GM21529 (cell line): ENCODE measurements at regions not wholly inside any gene's neighbourhood (a gene's known extent, or its start where the extent isn't known, plus 50 kb on each side); places are given as distances from the start of the nearest gene placed in this dataset.
"Not testable (repeated sequence)": the region's sequence is repeated elsewhere in the genome, so short reads cannot be mapped to it uniquely, and the experiment has no call there.

ENCODE experiments used
- ATAC-seq: cut with Tn5 transposase; IDR thresholded peaks from one replicate; pipeline ENCODE4 v1.9.1; 2021; ENCODE audit not compliant: unreplicated experiment

- no peak for ATAC-seq
Measured at GRCh38 chr14:97129639-97130038, 332.5 kb downstream of the VRK1 start.

GRCh38 chr14:97135847-97136246 lies 338.7 kb downstream of the VRK1 start:
- ATAC-seq: not testable (repeated sequence)

- no peak for ATAC-seq
Measured at GRCh38 chr14:97137705-97138104, 340.5 kb downstream of the VRK1 start.

GRCh38 chr14:97138801-97139200 lies 341.6 kb downstream of the VRK1 start:
- no peak for ATAC-seq

- ATAC-seq: no peak
Measured at GRCh38 chr14:97143011-97143410, 345.8 kb downstream of the VRK1 start.

- no peak for ATAC-seq
Measured at GRCh38 chr14:97143456-97143855, 346.3 kb downstream of the VRK1 start.

GRCh38 chr14:97148021-97148420 lies 350.8 kb downstream of the VRK1 start:
- not testable (repeated sequence) for ATAC-seq

- ATAC-seq: no peak
Measured at GRCh38 chr14:97149775-97150174, 352.6 kb downstream of the VRK1 start.

GRCh38 chr14:97153527-97153926 lies 356.3 kb downstream of the VRK1 start:
- no peak for ATAC-seq

GRCh38 chr14:97155320-97155719 lies 358.1 kb downstream of the VRK1 start:
- ATAC-seq: no peak

- no peak for ATAC-seq
Measured at GRCh38 chr14:97155814-97156213, 358.6 kb downstream of the VRK1 start.

- ATAC-seq: no peak
Measured at GRCh38 chr14:97156705-97157104, 359.5 kb downstream of the VRK1 start.

GRCh38 chr14:97158102-97158501 lies 360.9 kb downstream of the VRK1 start:
- no peak for ATAC-seq

GRCh38 chr14:97159124-97159523 lies 361.9 kb downstream of the VRK1 start:
- no peak for ATAC-seq

- ATAC-seq: no peak
Measured at GRCh38 chr14:97162621-97163020, 365.4 kb downstream of the VRK1 start.

GRCh38 chr14:97164021-97164420 lies 366.8 kb downstream of the VRK1 start:
- ATAC-seq: no peak

GRCh38 chr14:97166497-97166896 lies 369.3 kb downstream of the VRK1 start:
- ATAC-seq: no peak

GRCh38 chr14:97167577-97167976 lies 370.4 kb downstream of the VRK1 start:
- ATAC-seq: not testable (repeated sequence)

- no peak for ATAC-seq
Measured at GRCh38 chr14:97172644-97173043, 375.5 kb downstream of the VRK1 start.

- no peak for ATAC-seq
Measured at GRCh38 chr14:97177016-97177415, 379.8 kb downstream of the VRK1 start.

- ATAC-seq: no peak
Measured at GRCh38 chr14:97177635-97178034, 380.5 kb downstream of the VRK1 start.

- no peak for ATAC-seq
Measured at GRCh38 chr14:97178781-97179180, 381.6 kb downstream of the VRK1 start.

- no peak for ATAC-seq
Measured at GRCh38 chr14:97179573-97179972, 382.4 kb downstream of the VRK1 start.
